ENCODE measurements at regions not wholly inside any gene's neighbourhood (a gene's known extent, or its start where the extent isn't known, plus 50 kb on each side); places are given as distances from the start of the nearest gene placed in this dataset.

DNA sequence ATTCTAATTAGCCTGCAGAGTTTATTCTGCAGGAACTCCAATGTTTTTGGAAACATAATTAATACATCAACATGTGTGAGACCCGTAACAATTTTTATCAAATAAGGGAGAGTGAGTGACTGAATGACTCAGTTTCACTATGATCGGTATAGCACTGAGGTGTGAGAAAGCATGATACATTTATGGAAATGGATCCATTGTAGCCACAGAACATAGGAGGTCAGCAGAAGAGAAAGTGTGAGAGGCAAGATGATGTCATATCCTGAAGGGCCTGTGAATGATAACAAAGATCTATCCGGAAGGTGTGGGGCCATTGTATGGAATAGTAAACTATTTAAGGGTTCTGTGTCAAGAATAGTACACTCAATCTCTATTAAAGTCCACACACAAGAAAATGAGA, 1406.1 kb upstream of the TENM4 start (continued):
- TF ChIP-seq ZBTB40 (IDR thresholded peaks at IDR 0.05; ENCODE audit: borderline replicate concordance) (no peak), SIN3A (IDR thresholded peaks at IDR 0.05; ENCODE audit: low read depth, low read length) (no peak), DPF2 (IDR thresholded peaks at IDR 0.05) (peak; percentile 79), GABPA (IDR thresholded peaks at IDR 0.05; ENCODE audit: low read depth) (peak; percentile 76), SREBF1 (IDR thresholded peaks at IDR 0.05; ENCODE audit: low read length) (no peak), EZH2 (IDR thresholded peaks at IDR 0.05; ENCODE audit: borderline replicate concordance, control insufficient read depth, low read depth, low read length) (no peak), BMI1 (IDR thresholded peaks at IDR 0.05; ENCODE audit: borderline replicate concordance) (peak; percentile 55; the same call in 1 of the 2 replicates), EGR1 (IDR thresholded peaks at IDR 0.05; ENCODE audit: borderline replicate concordance in 1 of 2, low read depth in 2 of 2, low read length in 2 of 2) (no peak), HDAC2 (IDR thresholded peaks at IDR 0.05) (no peak), HDGF (IDR thresholded peaks at IDR 0.05) (no peak), POLR2A (IDR thresholded peaks at IDR 0.05; ENCODE audit: low read depth, low read length) (no peak), HCFC1 (IDR thresholded peaks at IDR 0.05; ENCODE audit: low read length) (no peak), PAX5 (IDR thresholded peaks at IDR 0.05; ENCODE audit: borderline replicate concordance, low read depth, low read length) (0 out of 2 replicates have a peak, but pooled peaks have one; percentile 12), ESRRA (IDR thresholded peaks at IDR 0.05; ENCODE audit: low read length) (no peak), ASH2L (IDR thresholded peaks at IDR 0.05; ENCODE audit: borderline replicate concordance, low read depth) (no peak), ZNF24 (IDR thresholded peaks at IDR 0.05) (0 out of 2 replicates have a peak, but pooled peaks have one; percentile 23), IKZF2 (IDR thresholded peaks at IDR 0.05) (peak; percentile 82 to 89), NR2F1 (conservative IDR thresholded peaks at IDR 0.05) (peak; percentile 53; the same call in 1 of the 2 replicates), NR2C2 (IDR thresholded peaks at IDR 0.05; ENCODE audit: borderline replicate concordance, control insufficient read depth, insufficient read length, low read depth) (no peak), BCL11A (IDR thresholded peaks at IDR 0.05; ENCODE audit: low read depth, low read length) (peak; percentile 62; the same call in 1 of the 2 replicates), BHLHE40 (IDR thresholded peaks at IDR 0.05; ENCODE audit: borderline replicate concordance in 1 of 2, low read depth in 2 of 2, low read length in 1 of 2) (peak in 1 of 2 experiments; percentile 44; a peak in 1 of 4 replicates)
- TF ChIP-seq, protein P1, sequence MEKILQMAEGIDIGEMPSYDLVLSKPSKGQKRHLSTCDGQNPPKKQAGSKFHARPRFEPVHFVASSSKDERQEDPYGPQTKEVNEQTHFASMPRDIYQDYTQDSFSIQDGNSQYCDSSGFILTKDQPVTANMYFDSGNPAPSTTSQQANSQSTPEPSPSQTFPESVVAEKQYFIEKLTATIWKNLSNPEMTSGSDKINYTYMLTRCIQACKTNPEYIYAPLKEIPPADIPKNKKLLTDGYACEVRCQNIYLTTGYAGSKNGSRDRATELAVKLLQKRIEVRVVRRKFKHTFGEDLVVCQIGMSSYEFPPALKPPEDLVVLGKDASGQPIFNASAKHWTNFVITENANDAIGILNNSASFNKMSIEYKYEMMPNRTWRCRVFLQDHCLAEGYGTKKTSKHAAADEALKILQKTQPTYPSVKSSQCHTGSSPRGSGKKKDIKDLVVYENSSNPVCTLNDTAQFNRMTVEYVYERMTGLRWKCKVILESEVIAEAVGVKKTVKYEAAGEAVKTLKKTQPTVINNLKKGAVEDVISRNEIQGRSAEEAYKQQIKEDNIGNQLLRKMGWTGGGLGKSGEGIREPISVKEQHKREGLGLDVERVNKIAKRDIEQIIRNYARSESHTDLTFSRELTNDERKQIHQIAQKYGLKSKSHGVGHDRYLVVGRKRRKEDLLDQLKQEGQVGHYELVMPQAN (conservative IDR thresholded peaks at IDR 0.05) = no peak
- TF ChIP-seq, protein P2, sequence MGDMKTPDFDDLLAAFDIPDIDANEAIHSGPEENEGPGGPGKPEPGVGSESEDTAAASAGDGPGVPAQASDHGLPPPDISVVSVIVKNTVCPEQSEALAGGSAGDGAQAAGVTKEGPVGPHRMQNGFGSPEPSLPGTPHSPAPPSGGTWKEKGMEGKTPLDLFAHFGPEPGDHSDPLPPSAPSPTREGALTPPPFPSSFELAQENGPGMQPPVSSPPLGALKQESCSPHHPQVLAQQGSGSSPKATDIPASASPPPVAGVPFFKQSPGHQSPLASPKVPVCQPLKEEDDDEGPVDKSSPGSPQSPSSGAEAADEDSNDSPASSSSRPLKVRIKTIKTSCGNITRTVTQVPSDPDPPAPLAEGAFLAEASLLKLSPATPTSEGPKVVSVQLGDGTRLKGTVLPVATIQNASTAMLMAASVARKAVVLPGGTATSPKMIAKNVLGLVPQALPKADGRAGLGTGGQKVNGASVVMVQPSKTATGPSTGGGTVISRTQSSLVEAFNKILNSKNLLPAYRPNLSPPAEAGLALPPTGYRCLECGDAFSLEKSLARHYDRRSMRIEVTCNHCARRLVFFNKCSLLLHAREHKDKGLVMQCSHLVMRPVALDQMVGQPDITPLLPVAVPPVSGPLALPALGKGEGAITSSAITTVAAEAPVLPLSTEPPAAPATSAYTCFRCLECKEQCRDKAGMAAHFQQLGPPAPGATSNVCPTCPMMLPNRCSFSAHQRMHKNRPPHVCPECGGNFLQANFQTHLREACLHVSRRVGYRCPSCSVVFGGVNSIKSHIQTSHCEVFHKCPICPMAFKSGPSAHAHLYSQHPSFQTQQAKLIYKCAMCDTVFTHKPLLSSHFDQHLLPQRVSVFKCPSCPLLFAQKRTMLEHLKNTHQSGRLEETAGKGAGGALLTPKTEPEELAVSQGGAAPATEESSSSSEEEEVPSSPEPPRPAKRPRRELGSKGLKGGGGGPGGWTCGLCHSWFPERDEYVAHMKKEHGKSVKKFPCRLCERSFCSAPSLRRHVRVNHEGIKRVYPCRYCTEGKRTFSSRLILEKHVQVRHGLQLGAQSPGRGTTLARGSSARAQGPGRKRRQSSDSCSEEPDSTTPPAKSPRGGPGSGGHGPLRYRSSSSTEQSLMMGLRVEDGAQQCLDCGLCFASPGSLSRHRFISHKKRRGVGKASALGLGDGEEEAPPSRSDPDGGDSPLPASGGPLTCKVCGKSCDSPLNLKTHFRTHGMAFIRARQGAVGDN (IDR thresholded peaks at IDR 0.05) = no peak
